Smooth muscle cell of the brain vasculature (primary cell): ENCODE measurements at regions not wholly inside any gene's neighbourhood (a gene's known extent, or its start where the extent isn't known, plus 50 kb on each side); places are given as distances from the start of the nearest gene placed in this dataset.
A peak's percentile ranks its signal among the peaks of the same experiment; 100 is the strongest.

Experiments used
- DNase-seq: peaks from one replicate; pipeline ENCODE4 v3.0.0-alpha.2; 2012; ENCODE audit warnings: low read depth, low spot score

- DNase-seq = no peak
Measured at GRCh38 chr5:127993476-127993875, 90.1 kb upstream of the SLC12A2 start.

- DNase-seq = no peak
Measured at GRCh38 chr5:127994087-127994660, 89.4 kb upstream of the SLC12A2 start.

- DNase-seq = no peak
Measured at GRCh38 chr5:127995556-127995955, 88.0 kb upstream of the SLC12A2 start.

GRCh38 chr5:127997201-127997704 lies 86.3 kb upstream of the SLC12A2 start:
- no peak for DNase-seq

GRCh38 chr5:127998950-127999615 lies 84.5 kb upstream of the SLC12A2 start:
- no peak for DNase-seq

- peak; percentile 10 for DNase-seq
Measured at GRCh38 chr5:127999909-128000308, 83.7 kb upstream of the SLC12A2 start.

GRCh38 chr5:128002425-128002824 lies 81.1 kb upstream of the SLC12A2 start:
- no peak for DNase-seq

- no peak for DNase-seq
Measured at GRCh38 chr5:128007939-128008338, 75.6 kb upstream of the SLC12A2 start.

DNA sequence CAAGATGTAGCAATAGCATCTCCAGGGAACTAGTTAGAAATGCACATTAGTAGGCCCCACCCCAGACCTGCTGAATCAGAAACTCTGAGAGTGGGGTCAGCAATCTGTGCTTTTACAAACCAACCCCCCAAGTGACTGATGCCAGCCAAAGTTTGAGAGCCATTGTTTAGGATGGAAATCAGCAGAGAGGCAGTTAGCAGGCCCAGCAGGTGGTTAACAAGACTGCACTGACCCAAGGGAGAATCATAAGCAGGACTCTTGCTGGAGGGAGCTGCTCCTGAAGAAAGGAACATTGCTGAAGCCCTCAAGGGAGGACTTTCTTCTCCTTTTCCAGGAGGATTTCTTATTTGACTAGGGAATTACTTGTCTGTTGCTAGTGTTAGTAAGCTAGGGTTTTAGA lies 74.2 kb upstream of the SLC12A2 start:
- DNase-seq = no peak

- no peak for DNase-seq
Measured at GRCh38 chr5:128011339-128011738, 72.2 kb upstream of the SLC12A2 start.

DNA sequence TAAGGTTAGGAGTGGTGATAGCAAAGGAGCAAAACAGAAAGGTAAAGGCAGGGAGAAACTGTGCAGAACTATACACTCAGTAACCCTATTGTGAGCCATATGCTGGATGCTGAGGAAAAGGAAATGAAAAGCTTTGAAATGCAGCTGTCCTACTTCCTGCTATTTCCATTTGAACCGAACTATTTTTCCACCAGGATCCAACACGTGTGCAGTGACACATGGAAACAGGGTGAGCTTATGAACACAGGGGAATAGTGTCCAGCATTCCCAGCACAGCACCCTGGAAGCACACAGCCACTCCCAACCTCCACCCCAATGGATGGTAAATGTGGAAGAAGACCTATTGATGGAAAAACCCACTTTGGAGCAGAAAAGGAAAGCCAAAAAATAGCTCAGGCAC lies 69.0 kb upstream of the SLC12A2 start:
- no peak for DNase-seq

GRCh38 chr5:128015478-128015877 lies 68.1 kb upstream of the SLC12A2 start:
- no peak for DNase-seq

GRCh38 chr5:128015978-128016377 lies 67.6 kb upstream of the SLC12A2 start:
- DNase-seq = no peak

DNA sequence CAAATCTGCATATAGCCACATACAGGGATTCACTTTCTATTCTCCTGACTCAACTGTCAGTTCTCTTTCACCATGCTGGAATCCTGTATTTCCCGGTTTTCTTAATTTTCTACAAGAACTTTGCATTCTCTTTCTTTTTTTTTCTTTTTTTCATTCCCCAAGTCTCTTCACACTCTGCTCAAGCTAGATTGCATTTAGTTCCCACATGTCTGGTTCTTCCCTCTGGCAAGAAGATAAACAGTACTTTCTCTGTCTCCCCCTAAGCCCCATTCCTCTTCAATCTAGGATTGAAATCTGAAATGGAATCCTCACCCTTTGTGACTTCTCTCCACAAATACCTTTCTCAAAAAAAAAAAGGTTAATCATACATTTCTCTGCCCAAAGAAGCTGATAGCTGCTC lies 64.2 kb upstream of the SLC12A2 start:
- DNase-seq = no peak

GRCh38 chr5:128020012-128020411 lies 63.6 kb upstream of the SLC12A2 start:
- no peak for DNase-seq

GRCh38 chr5:128021411-128021810 lies 62.2 kb upstream of the SLC12A2 start:
- DNase-seq = no peak
